SU-DHL-6 (cell line): ENCODE measurements at regions not wholly inside any gene's neighbourhood (a gene's known extent, or its start where the extent isn't known, plus 50 kb on each side); places are given as distances from the start of the nearest gene placed in this dataset.

Source experiments
- EZH2phosphoT487 ChIP-seq: fragments of 200-600 bp; sonication (generic), shearing (Covaris generic); conservative IDR thresholded peaks from 2 replicates; pipeline ENCODE4 v1.6.1; 2018; ENCODE audit warnings: mild to moderate bottlenecking, antibody characterized with exemption, low read length, moderate library complexity, mixed read lengths
- TF ChIP-seq, protein P1 (sequence below): fragments of 200-600 bp; sonication (generic); IDR thresholded peaks from one replicate; pipeline ENCODE4 v1.5.1; 2017; ENCODE audit warnings: antibody characterized with exemption, mild to moderate bottlenecking, low read length, moderate library complexity; ENCODE audit not compliant: insufficient read depth, poor library complexity, severe bottlenecking

GRCh38 chr5:4080370-4080769 is 484.7 kb downstream of the IRX1 start:
- TF ChIP-seq, protein P1, sequence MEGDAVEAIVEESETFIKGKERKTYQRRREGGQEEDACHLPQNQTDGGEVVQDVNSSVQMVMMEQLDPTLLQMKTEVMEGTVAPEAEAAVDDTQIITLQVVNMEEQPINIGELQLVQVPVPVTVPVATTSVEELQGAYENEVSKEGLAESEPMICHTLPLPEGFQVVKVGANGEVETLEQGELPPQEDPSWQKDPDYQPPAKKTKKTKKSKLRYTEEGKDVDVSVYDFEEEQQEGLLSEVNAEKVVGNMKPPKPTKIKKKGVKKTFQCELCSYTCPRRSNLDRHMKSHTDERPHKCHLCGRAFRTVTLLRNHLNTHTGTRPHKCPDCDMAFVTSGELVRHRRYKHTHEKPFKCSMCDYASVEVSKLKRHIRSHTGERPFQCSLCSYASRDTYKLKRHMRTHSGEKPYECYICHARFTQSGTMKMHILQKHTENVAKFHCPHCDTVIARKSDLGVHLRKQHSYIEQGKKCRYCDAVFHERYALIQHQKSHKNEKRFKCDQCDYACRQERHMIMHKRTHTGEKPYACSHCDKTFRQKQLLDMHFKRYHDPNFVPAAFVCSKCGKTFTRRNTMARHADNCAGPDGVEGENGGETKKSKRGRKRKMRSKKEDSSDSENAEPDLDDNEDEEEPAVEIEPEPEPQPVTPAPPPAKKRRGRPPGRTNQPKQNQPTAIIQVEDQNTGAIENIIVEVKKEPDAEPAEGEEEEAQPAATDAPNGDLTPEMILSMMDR, result no peak
- TF ChIP-seq EZH2phosphoT487, result no peak
